ENCODE measurements at regions not wholly inside any gene's neighbourhood (a gene's known extent, or its start where the extent isn't known, plus 50 kb on each side); places are given as distances from the start of the nearest gene placed in this dataset.
A peak's percentile ranks its signal among the peaks of the same experiment; 100 is the strongest.

DNA sequence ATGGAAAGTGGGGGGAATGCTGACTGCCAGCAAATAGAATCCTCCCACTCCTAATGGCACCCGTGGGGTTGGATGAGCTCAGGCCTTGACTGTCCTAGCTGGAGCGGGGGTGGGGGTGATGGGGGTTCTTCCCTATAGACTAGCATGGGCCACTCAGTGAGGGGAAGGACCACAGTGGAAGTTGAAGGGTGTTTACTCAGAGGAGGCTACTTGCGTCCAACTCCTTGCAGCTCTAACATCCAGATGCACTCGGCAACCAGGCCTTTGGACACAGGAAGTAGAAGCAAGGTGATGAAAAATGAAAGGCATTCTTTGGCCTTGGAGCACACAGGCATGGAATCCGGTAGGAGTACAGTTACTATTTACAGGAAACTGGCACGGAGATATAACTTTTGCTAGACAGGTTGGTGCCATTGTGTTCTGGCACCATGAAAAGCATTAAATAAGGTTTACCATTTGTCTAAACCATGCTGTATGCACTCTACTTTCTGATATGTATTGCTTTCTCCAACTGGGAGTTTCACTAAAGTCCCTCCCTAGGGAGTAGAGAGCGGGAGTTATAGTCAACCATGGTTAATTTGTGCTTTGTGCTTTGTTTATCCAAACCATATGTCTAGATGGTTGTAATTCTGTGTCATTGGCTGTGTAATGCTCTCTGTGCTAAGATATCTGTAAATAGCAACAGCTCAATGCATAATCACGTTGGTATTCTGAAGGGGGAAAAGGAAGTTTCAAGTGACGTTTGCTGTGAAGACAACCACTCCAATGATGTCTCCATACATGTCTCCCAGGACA, 125.3 kb downstream of the TSHZ3 start:
- peak; percentile 83 for DNase-seq

GRCh38 chr19:31220540-31220939, 128.7 kb downstream of the TSHZ3 start:
- no peak for DNase-seq

- no peak for DNase-seq
These were observed 134.2 kb downstream of the TSHZ3 start for GRCh38 chr19:31214997-31215396.

DNA sequence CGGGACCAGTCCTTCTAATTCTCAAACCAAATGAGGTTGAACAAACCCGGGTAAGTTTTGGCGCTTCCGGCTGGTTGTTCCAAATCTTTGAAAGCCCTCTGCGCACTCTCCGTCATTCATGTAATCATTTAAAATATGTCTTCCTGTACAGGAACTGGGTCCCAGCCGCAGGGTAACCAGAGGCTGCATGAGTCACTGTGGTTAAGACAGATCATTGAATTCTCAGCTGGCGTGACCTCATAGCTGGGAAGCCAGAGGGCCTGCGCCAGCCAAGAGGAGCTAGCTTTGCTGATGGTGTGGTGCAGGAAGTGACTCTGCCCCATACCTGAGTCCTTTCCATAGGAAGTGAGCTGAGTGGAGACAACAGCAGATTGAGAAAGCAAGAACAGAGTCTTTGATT, 135.2 kb downstream of the TSHZ3 start:
- peak; percentile 96 for DNase-seq

GRCh38 chr19:31211088-31211487, 138.1 kb downstream of the TSHZ3 start:
- no peak for DNase-seq

GRCh38 chr19:31205887-31206518, 143.2 kb downstream of the TSHZ3 start:
- no peak for DNase-seq

DNA sequence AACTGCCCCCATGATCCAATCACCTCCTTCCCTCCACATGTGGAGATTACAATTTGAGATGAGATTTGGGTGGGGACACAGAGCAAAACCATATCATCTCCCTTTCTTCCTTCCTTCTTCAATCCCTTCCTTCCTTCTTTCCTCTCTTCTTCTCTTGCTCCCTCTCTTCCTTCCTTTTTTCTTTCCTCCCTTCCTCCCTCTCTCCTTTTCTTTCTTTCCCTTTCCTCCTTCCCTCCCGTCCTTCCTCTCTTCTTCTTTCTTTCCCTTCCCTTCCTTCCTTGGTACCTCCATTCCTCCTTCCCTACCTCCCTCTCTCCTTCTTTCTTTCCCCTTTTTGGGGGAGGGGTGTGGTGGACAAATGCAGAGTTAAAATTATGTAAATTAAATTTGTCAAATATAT, 145.1 kb downstream of the TSHZ3 start:
- DNase-seq: no peak

GRCh38 chr19:31185261-31185660, 164.0 kb downstream of the TSHZ3 start:
- no peak for DNase-seq

GRCh38 chr19:31181535-31181934, 167.7 kb downstream of the TSHZ3 start:
- DNase-seq: no peak

GRCh38 chr19:31180907-31181306, 168.3 kb downstream of the TSHZ3 start:
- DNase-seq: no peak

GRCh38 chr19:31179471-31179852, 169.8 kb downstream of the TSHZ3 start:
- DNase-seq: no peak

DNA sequence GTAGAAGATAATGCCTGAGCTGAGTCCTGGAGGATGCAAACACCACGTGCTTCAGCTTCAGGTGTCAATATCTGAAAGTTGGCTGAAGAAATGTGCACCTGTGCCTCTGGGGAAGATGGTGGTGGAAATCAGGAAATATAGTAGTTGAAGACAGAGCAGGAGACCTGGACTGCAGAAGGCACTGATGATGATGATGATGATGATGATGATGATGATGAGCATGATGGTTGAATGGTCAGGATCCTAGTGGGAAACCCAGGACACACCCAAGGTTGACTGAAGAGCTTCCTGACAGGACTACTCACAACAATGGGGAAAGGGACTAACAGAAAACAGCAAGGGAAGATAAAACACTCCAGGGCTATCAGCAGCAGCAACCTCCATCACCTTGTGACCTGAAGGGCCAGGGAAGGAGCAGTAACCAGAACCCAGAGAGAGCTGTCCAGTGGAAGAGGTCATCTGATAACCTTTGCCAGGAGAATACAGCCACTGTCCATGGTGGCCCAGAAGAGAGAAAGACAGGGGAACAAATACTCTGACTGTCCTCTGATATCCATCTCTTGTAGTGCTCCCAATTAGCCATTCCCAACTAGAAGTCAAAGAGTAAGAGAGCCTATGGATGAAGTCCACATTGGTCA, 170.3 kb downstream of the TSHZ3 start:
- DNase-seq: no peak

DNA sequence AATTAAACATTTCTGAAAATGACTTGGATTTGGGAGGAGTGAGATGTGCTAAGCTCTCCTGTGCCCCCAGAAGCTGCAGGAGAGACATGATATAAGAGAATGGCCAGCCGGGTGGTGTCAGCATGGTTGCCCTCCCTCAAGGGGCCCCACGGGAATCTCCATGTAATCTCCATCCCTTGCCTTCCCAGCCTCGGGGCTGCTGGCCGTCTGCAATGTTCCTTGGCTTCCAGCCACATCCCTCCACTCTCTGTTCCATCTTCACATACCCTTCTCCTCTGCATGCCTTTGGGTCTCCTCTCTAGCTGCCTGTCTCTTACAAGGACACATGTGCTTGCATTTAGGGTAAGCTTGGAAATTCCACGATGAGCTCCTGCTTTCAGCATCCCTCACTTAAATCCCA, 172.0 kb downstream of the TSHZ3 start:
- no peak for DNase-seq

- no peak for DNase-seq
These were observed 173.5 kb downstream of the TSHZ3 start for GRCh38 chr19:31175564-31176348.

- DNase-seq: no peak
These were observed 174.3 kb downstream of the TSHZ3 start for GRCh38 chr19:31174948-31175347.

DNA sequence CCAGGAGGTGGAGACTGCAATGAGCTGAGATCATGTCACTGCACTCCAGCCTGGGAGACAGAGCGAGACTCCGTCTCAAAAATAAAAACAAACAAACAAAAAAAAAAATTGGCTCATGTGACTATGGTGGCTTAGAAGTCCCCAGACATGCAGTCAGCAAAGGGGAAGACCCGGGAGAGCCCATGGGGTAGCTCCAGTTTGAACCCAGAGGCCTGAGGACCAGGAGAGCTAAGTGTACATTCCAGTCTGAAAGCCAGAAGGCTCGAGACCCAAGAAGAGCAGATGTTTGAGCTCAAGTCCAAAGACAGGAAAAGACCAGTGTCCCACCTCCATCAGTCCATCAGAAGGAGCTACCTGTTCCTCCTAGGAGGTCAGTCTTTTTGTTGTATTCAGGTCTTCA, 175.2 kb downstream of the TSHZ3 start:
- DNase-seq: no peak

GRCh38 chr19:31171936-31172335, 177.3 kb downstream of the TSHZ3 start:
- DNase-seq: no peak

GRCh38 chr19:31170046-31170445, 179.2 kb downstream of the TSHZ3 start:
- DNase-seq: no peak

DNA sequence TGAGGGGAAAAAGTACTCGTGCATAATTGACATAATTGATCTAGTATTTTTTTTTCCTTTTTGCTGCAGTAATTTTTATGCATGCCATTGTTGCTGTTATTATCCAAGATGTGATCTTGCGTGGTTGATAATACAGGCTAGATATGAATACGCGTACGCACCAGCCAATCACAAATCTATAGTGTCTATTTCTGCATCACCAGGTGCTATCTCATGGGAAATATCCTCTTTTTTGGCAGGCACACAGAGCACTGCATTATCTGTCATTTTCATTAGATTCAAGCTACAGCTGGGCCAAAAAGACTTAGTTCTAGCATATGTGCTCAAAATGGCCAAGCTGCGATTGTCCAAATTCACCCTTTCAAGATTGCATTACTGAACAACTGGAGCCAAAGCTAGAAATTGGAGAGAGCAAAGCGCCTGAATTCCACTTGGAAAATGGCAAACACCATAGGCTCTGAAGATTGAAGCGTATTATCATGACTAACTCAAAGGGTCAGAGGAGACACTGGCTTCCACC, 181.1 kb downstream of the TSHZ3 start:
- DNase-seq: no peak

GRCh38 chr19:31167690-31168089, 181.5 kb downstream of the TSHZ3 start:
- DNase-seq: no peak

DNA sequence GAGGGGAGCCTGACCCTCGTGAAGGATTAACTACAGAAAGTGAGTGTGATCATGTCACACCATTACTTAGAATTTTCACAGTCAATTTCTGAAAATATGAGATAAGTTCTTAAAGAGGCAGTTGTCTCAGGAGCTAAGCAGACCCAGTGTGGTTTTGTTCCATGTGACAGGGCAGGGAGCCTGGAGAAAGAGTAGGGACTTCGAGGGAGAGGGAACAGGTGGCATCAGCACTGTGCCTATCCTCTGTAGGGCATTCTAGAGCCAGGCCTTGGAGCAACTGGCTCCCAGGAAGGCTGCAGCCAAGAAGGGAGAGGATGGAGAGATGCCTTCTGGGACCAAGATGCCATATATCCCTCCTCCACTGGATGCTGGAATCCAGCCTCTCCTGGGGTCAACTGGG, 183.0 kb downstream of the TSHZ3 start:
- no peak for DNase-seq

DNA sequence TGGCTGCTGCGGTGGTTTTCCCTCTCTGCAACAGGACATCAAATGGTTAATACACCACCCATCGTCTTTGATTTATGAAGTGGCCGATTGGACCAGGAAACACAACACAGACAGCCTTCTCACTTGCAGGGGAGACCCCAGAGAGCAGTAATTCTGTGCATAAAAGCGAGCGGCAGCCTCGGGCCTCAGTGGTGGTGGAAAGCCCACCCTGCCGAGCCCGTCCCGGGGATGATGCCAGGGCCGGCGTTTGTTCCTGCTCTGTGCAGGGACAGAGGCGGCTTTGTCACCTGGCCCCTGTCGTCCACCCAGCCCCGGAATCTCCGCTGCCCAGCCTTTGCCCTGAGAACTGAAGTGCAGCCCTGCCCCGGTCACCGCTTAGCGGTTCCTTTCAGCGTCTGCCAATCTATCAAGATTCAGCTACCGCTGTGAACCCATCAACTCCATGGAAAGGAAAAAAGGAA, 184.4 kb downstream of the TSHZ3 start:
- no peak for DNase-seq

GRCh38 chr19:31160336-31160926, 188.8 kb downstream of the TSHZ3 start:
- DNase-seq: no peak
